Left lung (tissue), 4 donors: ENCODE measurements at regions not wholly inside any gene's neighbourhood (a gene's known extent, or its start where the extent isn't known, plus 50 kb on each side); places are given as distances from the start of the nearest gene placed in this dataset.

Experiments used
- ATAC-seq: fragments of 200-7000 bp; cut with Tn5 transposase; one replicate; pipeline ENCODE4 v1.9.1; 2020; ENCODE audit warnings: moderate library complexity
- DNase-seq, 4 donors: peaks; one replicate each; pipeline ENCODE4 v3.0.0-alpha.2; 2013 to 2020
- H3K27ac ChIP-seq, 2 donors: fragments of 200-600 bp; sonication (generic) in 1 of 2; one replicate each; pipeline versions ENCODE4 v1.5.0 to v1.8.0; 2020 to 2021
- H3K27me3 ChIP-seq, 2 donors: fragments of 200-600 bp; sonication (generic) in 1 of 2; one replicate each; pipeline versions ENCODE4 v1.5.0 to v1.8.0; 2020 to 2021
- H3K36me3 ChIP-seq, 2 donors: fragments of 200-600 bp; sonication (generic) in 1 of 2; one replicate each; pipeline versions ENCODE4 v1.5.0 to v1.8.0; 2020 to 2021
- H3K4me1 ChIP-seq, 2 donors: fragments of 200-600 bp; one replicate each; pipeline ENCODE4 v1.8.0; 2021
- H3K4me3 ChIP-seq, 2 donors: fragments of 200-600 bp; sonication (generic) in 1 of 2; one replicate each; pipeline versions ENCODE4 v1.5.0 to v1.8.0; 2020 to 2021; ENCODE audit warnings: mild to moderate bottlenecking in 1 of 2
- H3K9me3 ChIP-seq, 2 donors: fragments of 200-600 bp; sonication (generic) in 1 of 2; one replicate each; pipeline versions ENCODE4 v1.5.0 to v1.8.0; 2020 to 2021
- intact Hi-C, 2 donors: fragments of 100-400 bp; cut with DNase I; formaldehyde crosslinking; loops; one replicate each; pipeline versions ENCODE4 v1.11.2 to v1.14.2; 2022
- TF ChIP-seq, protein P1 (sequence below), 2 donors: fragments of 200-600 bp; sonication (generic) in 1 of 2; IDR thresholded peaks; one replicate each; pipeline versions ENCODE4 v1.5.0 to v1.8.0; 2021; ENCODE audit warnings: antibody characterized with exemption in 2 of 2
- donor health status: DM: no; HTN: yes; CAD: no.
- donor health status: DM: no; HTN: no; CAD: no.

- no peak overlapping the region for H3K4me3 ChIP-seq
- DNase-seq (no peak), ATAC-seq (no peak)
- no peaks in the 10 kb centered on the region for H3K27me3 ChIP-seq
- H3K36me3 ChIP-seq: no peaks in the 10 kb centered on the region
- H3K27ac ChIP-seq: no peak overlapping the region
- peaks cover 0 to 9% of the 10 kb centered on the region in 2 donors for H3K9me3 ChIP-seq
- no peaks in the 10 kb centered on the region for H3K4me1 ChIP-seq
- intact Hi-C loops: no loop called here
- TF ChIP-seq, protein P1, sequence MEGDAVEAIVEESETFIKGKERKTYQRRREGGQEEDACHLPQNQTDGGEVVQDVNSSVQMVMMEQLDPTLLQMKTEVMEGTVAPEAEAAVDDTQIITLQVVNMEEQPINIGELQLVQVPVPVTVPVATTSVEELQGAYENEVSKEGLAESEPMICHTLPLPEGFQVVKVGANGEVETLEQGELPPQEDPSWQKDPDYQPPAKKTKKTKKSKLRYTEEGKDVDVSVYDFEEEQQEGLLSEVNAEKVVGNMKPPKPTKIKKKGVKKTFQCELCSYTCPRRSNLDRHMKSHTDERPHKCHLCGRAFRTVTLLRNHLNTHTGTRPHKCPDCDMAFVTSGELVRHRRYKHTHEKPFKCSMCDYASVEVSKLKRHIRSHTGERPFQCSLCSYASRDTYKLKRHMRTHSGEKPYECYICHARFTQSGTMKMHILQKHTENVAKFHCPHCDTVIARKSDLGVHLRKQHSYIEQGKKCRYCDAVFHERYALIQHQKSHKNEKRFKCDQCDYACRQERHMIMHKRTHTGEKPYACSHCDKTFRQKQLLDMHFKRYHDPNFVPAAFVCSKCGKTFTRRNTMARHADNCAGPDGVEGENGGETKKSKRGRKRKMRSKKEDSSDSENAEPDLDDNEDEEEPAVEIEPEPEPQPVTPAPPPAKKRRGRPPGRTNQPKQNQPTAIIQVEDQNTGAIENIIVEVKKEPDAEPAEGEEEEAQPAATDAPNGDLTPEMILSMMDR (IDR thresholded peaks at IDR 0.05): no peak
These were observed 481.5 kb upstream of the VSTM2A start for GRCh38 chr7:54060643-54061042.

DNA sequence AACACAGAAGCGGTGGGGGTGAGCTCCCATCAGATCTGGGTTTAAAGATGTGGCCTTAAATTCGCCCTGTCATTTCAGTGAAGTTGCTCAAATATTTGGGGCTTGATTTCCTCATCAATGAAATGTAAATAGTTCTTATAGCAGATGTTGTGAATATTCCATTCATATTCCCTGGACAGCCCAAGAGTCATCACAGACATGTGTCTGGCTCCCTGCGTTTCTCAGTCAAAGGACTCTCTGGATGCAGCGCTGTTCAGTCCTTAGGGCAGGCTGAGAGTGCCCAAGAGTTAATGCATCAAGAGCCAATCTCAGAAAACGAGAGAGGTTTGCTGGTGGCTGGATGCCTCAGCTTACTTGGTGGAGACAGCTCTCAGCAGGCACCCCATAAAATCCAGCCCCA lies 475.5 kb upstream of the VSTM2A start:
- Histone ChIP-seq H3K36me3 (no peaks in the 10 kb centered on the region), H3K4me1 (no peaks in the 10 kb centered on the region), H3K27me3 (no peaks in the 10 kb centered on the region), H3K9me3 (peaks cover 0 to 6% of the 10 kb centered on the region in 2 donors), H3K4me3 (no peak overlapping the region), H3K27ac (no peak overlapping the region)
- TF ChIP-seq, protein P1 (IDR thresholded peaks at IDR 0.05): no peak
- no peak for DNase-seq
- intact Hi-C loops: no loop called here
- ATAC-seq: no peak

- Histone ChIP-seq H3K36me3 (no peaks in the 10 kb centered on the region), H3K27ac (no peak overlapping the region), H3K4me3 (no peak overlapping the region), H3K4me1 (no peaks in the 10 kb centered on the region), H3K27me3 (no peaks in the 10 kb centered on the region), H3K9me3 (peaks cover 0 to 6% of the 10 kb centered on the region in 2 donors)
- TF ChIP-seq, protein P1 (IDR thresholded peaks at IDR 0.05): no peak
- ATAC-seq: no peak
- intact Hi-C loops: no loop called here
- DNase-seq: no peak
These were observed 472.3 kb upstream of the VSTM2A start for GRCh38 chr7:54069843-54070242.

DNA sequence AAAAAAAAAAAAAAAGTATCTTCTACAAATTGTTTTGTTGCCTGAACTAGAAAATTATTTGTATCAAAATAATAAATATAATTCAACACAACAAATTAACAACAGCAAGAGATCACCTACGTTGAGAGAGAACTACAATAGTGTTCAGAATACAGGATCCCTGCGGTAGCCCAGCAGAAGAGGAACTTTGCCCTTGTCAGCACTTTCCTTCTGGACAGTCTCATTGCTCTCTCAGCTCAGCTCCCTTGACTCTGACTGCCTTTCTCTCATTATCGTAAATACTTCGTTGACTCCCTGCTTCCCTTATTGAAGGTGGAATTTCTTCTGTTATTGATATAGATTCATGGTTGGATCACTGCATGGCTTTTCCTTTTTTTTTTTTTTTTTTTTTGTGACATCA lies 469.5 kb upstream of the VSTM2A start:
- Histone ChIP-seq H3K27me3 (no peaks in the 10 kb centered on the region), H3K9me3 (peaks cover 0 to 6% of the 10 kb centered on the region in 2 donors), H3K36me3 (no peaks in the 10 kb centered on the region), H3K4me3 (no peak overlapping the region), H3K4me1 (no peaks in the 10 kb centered on the region), H3K27ac (no peak overlapping the region)
- DNase-seq (no peak), ATAC-seq (no peak)
- intact Hi-C loops: no loop called here
- TF ChIP-seq, protein P1 (IDR thresholded peaks at IDR 0.05): no peak

DNA sequence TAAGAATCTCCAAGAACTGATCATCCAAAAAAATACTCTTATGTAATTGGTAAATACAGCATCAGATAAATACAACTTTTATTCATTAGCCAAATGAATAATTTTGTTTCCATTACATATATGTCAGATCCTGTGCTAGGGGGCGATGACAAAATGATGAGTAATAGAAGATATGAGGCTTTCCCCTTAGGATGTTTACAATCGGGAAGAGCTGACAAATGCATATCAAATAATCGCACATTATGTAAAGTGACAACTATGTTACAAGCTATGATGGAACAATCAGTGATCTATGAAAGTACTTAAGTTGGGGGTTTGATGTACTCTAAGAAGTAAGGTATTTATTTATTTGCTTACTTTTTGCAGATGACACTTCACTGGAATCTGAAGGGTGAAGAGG lies 465.6 kb upstream of the VSTM2A start:
- H3K4me3 ChIP-seq: no peak overlapping the region
- H3K4me1 ChIP-seq: no peaks in the 10 kb centered on the region
- ATAC-seq (no peak), DNase-seq (no peak)
- H3K36me3 ChIP-seq: no peaks in the 10 kb centered on the region
- intact Hi-C loops: no loop called here
- H3K9me3 ChIP-seq: no peaks in the 10 kb centered on the region
- TF ChIP-seq, protein P1 (IDR thresholded peaks at IDR 0.05): no peak
- H3K27ac ChIP-seq: no peak overlapping the region
- no peaks in the 10 kb centered on the region for H3K27me3 ChIP-seq
